ES-I3 (cell line): ENCODE measurements at regions not wholly inside any gene's neighbourhood (a gene's known extent, or its start where the extent isn't known, plus 50 kb on each side); places are given as distances from the start of the nearest gene placed in this dataset.
"Not testable (repeated sequence)": the region's sequence is repeated elsewhere in the genome, so short reads cannot be mapped to it uniquely, and the experiment has no call there.

Experiments
- H3K36me3 ChIP-seq: 2 replicates; pipeline ENCODE4 v1.6.1; 2013; ENCODE audit warnings: mild to moderate bottlenecking, low read length, control low read depth, moderate library complexity; ENCODE audit not compliant: insufficient read depth
- H3K4me1 ChIP-seq: 2 replicates; pipeline ENCODE4 v1.6.1; 2013; ENCODE audit warnings: mild to moderate bottlenecking, control low read depth, low read length; ENCODE audit not compliant: insufficient read depth
- H3K9ac ChIP-seq: 2 replicates; pipeline ENCODE4 v1.6.1; 2013; ENCODE audit warnings: low read depth, mild to moderate bottlenecking, low read length, moderate library complexity
- H3K9me3 ChIP-seq: 2 replicates; pipeline ENCODE4 v1.6.1; 2013; ENCODE audit warnings: mild to moderate bottlenecking, low read length, moderate library complexity; ENCODE audit not compliant: control insufficient read depth, insufficient read depth

GRCh38 chr18:37846996-37847395, 281.4 kb upstream of the CELF4 start:
- Histone ChIP-seq H3K36me3 (no peaks in the 10 kb centered on the region), H3K4me1 (peaks cover 14% of the 10 kb centered on the region), H3K9me3 (peaks cover 3% of the 10 kb centered on the region), H3K9ac (no peak overlapping the region)

- peaks cover 14% of the 10 kb centered on the region for H3K4me1 ChIP-seq
- peaks cover 3% of the 10 kb centered on the region for H3K9me3 ChIP-seq
- H3K36me3 ChIP-seq: no peaks in the 10 kb centered on the region
- no peak overlapping the region for H3K9ac ChIP-seq
Measured at GRCh38 chr18:37845498-37845897, 279.9 kb upstream of the CELF4 start.

GRCh38 chr18:37844209-37844970, 278.8 kb upstream of the CELF4 start:
- Histone ChIP-seq H3K4me1 (peaks cover 14% of the 10 kb centered on the region), H3K9ac (no peak overlapping the region), H3K36me3 (no peaks in the 10 kb centered on the region), H3K9me3 (peaks cover 3% of the 10 kb centered on the region)

GRCh38 chr18:37838083-37838482, 272.5 kb upstream of the CELF4 start:
- H3K4me1 ChIP-seq: no peaks in the 10 kb centered on the region
- no peaks in the 10 kb centered on the region for H3K36me3 ChIP-seq
- H3K9me3 ChIP-seq: peaks cover 1% of the 10 kb centered on the region
- H3K9ac ChIP-seq: no peak overlapping the region

GRCh38 chr18:37836071-37836970, 270.7 kb upstream of the CELF4 start:
- Histone ChIP-seq H3K9me3 (peaks cover 9% of the 10 kb centered on the region), H3K9ac (no peak overlapping the region), H3K36me3 (no peaks in the 10 kb centered on the region), H3K4me1 (no peaks in the 10 kb centered on the region)

- not testable (repeated sequence) for H3K36me3 ChIP-seq, H3K4me1 ChIP-seq, H3K9ac ChIP-seq, H3K9me3 ChIP-seq
Measured at GRCh38 chr18:37832010-37832695, 266.6 kb upstream of the CELF4 start.

GRCh38 chr18:37812961-37813360, 247.4 kb upstream of the CELF4 start:
- no peaks in the 10 kb centered on the region for H3K9me3 ChIP-seq
- H3K4me1 ChIP-seq: no peaks in the 10 kb centered on the region
- no peaks in the 10 kb centered on the region for H3K36me3 ChIP-seq
- no peak overlapping the region for H3K9ac ChIP-seq

- Histone ChIP-seq H3K36me3 (no peaks in the 10 kb centered on the region), H3K4me1 (no peaks in the 10 kb centered on the region), H3K9me3 (no peaks in the 10 kb centered on the region), H3K9ac (no peak overlapping the region)
Measured at GRCh38 chr18:37805773-37806404, 240.3 kb upstream of the CELF4 start.

- no peaks in the 10 kb centered on the region for H3K36me3 ChIP-seq
Measured at GRCh38 chr18:37796823-37797349, 231.3 kb upstream of the CELF4 start.

GRCh38 chr18:37787452-37787851, 221.9 kb upstream of the CELF4 start:
- Histone ChIP-seq H3K9ac (no peak overlapping the region), H3K4me1 (no peaks in the 10 kb centered on the region), H3K36me3 (no peaks in the 10 kb centered on the region), H3K9me3 (no peaks in the 10 kb centered on the region)

More at GRCh38 chr18:37796823-37797349, 231.3 kb upstream of the CELF4 start:
- Histone ChIP-seq H3K9me3 (no peaks in the 10 kb centered on the region), H3K4me1 (no peaks in the 10 kb centered on the region), H3K9ac (no peak overlapping the region)

- Histone ChIP-seq H3K9me3 (no peaks in the 10 kb centered on the region), H3K9ac (no peak overlapping the region), H3K4me1 (no peaks in the 10 kb centered on the region), H3K36me3 (no peaks in the 10 kb centered on the region)
Measured at GRCh38 chr18:37783771-37784170, 218.2 kb upstream of the CELF4 start.

- Histone ChIP-seq H3K36me3 (no peaks in the 10 kb centered on the region), H3K9ac (no peak overlapping the region), H3K9me3 (no peaks in the 10 kb centered on the region), H3K4me1 (no peaks in the 10 kb centered on the region)
Measured at GRCh38 chr18:37779220-37779619, 213.6 kb upstream of the CELF4 start.

- Histone ChIP-seq H3K4me1 (no peaks in the 10 kb centered on the region), H3K9ac (no peak overlapping the region), H3K9me3 (no peaks in the 10 kb centered on the region), H3K36me3 (no peaks in the 10 kb centered on the region)
Measured at GRCh38 chr18:37778417-37779165, 213.0 kb upstream of the CELF4 start.
